Muscle of leg (tissue), 3 donors: ENCODE measurements at regions not wholly inside any gene's neighbourhood (a gene's known extent, or its start where the extent isn't known, plus 50 kb on each side); places are given as distances from the start of the nearest gene placed in this dataset.

Source experiments
- DNase-seq: peaks from one replicate; pipeline ENCODE4 v3.0.0; 2013
- H3K27ac ChIP-seq: one replicate; pipeline ENCODE4 v1.5.1; 2013; ENCODE audit warnings: mild to moderate bottlenecking, low read length, control low read depth
- H3K27me3 ChIP-seq: one replicate; pipeline ENCODE4 v1.6.1; 2013; ENCODE audit warnings: low read length; ENCODE audit not compliant: control insufficient read depth, insufficient read depth
- H3K36me3 ChIP-seq: one replicate; pipeline ENCODE4 v1.6.1; 2013; ENCODE audit warnings: low read length; ENCODE audit not compliant: control insufficient read depth, insufficient read depth
- H3K4me1 ChIP-seq: one replicate; pipeline ENCODE4 v1.6.1; 2013; ENCODE audit warnings: low read length; ENCODE audit not compliant: control insufficient read depth, insufficient read depth
- H3K4me3 ChIP-seq: one replicate; pipeline ENCODE4 v1.5.1; 2013; ENCODE audit warnings: low read length, control low read depth
- H3K9me3 ChIP-seq: replicated peaks from 2 replicates; pipeline ENCODE4 v1.6.1; 2013; ENCODE audit warnings: low read depth, low read length; ENCODE audit not compliant: control insufficient read depth
- WGBS: methylation state at CpG from one replicate; pipeline ENCODE4 v1.1.5; 2013; ENCODE audit warnings: missing lambda C conversion rate; ENCODE audit not compliant: insufficient coverage; 5-methylcytosine and 5-hydroxymethylcytosine counted together

DNA sequence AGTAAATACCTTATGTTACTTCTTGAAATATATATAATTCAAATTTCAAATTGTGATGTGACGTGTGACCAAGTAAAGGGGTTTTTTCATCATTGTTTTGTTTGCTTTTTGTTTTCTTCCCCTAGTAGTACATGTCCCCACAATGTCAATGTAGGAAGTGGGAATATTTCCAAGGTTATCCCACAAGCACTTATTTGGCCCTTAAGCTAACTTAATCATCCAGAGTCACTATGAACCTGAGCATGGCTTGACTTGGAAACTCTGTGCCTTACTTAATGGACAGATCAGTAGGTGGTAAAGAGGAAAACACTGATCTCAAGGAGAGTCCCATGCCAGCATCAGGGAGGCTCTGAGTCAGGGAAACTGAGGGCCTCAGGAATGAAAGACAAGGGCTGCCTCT is 569.3 kb upstream of the IGFBP3 start:
- DNase-seq: no peak
- no peaks in the 10 kb centered on the region for H3K27me3 ChIP-seq
- H3K27ac ChIP-seq: no peak overlapping the region
- no peaks in the 10 kb centered on the region for H3K9me3 ChIP-seq
- no peak overlapping the region for H3K4me3 ChIP-seq
- no peaks in the 10 kb centered on the region for H3K36me3 ChIP-seq
- WGBS: no CpG with 5 or more reads among the region's 1 CpG
- no peaks in the 10 kb centered on the region for H3K4me1 ChIP-seq

DNA sequence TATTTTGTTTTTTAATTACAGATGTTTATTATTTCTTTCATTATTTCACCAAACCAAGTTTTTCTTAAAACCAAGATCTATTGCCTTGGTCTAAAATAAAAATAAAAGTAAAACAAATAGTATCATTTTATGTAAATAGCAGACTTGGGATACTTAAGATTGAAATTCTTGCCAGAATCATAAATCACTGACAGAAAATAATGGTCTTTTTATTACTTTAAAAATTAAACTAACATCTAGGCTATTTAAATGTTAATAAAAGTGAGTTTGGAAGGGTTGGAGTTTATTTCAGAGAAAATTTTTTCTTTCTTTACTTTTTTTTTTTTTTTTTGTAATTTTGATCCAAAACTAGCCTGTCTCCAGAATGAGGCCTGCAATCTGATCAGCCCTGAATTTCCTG is 568.0 kb upstream of the IGFBP3 start:
- Histone ChIP-seq H3K4me3 (no peak overlapping the region), H3K36me3 (no peaks in the 10 kb centered on the region), H3K9me3 (no peaks in the 10 kb centered on the region), H3K27ac (no peak overlapping the region), H3K27me3 (no peaks in the 10 kb centered on the region), H3K4me1 (no peaks in the 10 kb centered on the region)
- DNase-seq: peak; percentile 44

DNA sequence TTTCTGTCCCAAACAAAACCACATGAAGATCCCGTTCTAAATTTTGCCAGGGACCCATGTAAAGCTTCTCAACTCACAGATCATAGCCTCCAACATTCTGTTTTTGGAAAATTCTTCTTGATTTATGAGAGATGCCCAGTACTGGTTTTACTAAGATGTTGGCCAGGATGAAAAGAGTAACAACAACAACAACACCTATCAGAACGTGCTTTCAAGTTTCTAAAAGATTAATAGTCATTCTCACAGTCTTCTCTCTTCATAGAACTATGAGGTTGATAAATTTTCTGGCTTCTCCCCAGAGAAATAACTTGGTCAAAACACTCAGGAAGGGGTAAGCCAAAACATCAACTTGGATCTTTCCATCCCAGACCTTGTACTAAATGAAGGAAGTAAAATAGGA is 567.5 kb upstream of the IGFBP3 start:
- no peak overlapping the region for H3K4me3 ChIP-seq

DNA sequence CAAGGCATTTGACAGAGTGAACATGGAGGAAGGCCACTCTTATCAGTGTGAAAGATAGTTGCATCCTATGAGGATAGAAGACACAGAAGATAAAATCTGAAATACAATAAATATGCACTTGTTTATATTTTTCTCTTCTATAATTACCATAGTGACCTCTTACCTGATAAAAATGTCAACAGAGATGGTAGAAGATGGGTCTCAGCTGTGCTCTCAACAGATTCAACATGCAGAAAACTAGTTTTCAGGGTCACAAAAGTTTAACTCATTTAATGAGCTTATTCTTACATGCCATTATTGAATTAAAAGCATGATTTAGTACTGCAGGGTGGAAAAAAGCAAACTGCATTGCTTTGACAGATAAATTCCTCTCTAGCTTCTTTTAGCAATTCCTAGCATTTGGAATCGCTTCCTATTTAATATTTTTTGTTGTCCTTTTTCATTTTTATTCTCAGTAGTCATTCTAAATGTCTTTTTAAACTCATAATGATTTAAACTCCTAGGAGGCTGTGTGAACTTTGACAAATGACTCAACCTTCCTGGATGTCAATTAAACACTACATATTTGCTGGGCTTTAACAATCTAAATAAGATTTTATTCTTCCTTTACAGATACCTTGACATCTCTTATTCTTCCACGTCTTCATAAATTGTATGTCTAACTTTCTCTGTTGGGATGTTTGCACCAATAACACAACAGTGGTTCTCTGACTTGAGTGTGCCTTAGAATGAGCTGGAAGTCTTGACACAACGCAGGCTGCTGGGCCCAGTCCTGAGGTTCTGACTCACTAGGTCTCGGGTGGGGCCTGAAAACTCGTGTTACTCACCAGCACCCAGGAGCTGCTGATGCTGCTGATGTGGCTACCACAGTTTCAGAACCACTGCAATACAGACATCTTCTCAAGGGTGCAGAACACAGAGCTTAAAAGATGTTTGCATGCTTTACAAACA is 565.5 kb upstream of the IGFBP3 start:
- no peaks in the 10 kb centered on the region for H3K4me1 ChIP-seq
- no peaks in the 10 kb centered on the region for H3K27me3 ChIP-seq
- no peaks in the 10 kb centered on the region for H3K9me3 ChIP-seq
- no peak for DNase-seq
- no peak overlapping the region for H3K27ac ChIP-seq
- no peaks in the 10 kb centered on the region for H3K36me3 ChIP-seq
- 63% methylated on average over 3 of the region's 5 CpGs for WGBS
- no peak overlapping the region for H3K4me3 ChIP-seq

More for the DNA sequence above, 567.5 kb upstream of the IGFBP3 start:
- DNase-seq: peak; percentile 29
- Histone ChIP-seq H3K4me1 (no peaks in the 10 kb centered on the region), H3K27me3 (no peaks in the 10 kb centered on the region), H3K36me3 (no peaks in the 10 kb centered on the region), H3K27ac (no peak overlapping the region), H3K9me3 (no peaks in the 10 kb centered on the region)
- no CpG with 5 or more reads among the region's 2 CpGs for WGBS

DNA sequence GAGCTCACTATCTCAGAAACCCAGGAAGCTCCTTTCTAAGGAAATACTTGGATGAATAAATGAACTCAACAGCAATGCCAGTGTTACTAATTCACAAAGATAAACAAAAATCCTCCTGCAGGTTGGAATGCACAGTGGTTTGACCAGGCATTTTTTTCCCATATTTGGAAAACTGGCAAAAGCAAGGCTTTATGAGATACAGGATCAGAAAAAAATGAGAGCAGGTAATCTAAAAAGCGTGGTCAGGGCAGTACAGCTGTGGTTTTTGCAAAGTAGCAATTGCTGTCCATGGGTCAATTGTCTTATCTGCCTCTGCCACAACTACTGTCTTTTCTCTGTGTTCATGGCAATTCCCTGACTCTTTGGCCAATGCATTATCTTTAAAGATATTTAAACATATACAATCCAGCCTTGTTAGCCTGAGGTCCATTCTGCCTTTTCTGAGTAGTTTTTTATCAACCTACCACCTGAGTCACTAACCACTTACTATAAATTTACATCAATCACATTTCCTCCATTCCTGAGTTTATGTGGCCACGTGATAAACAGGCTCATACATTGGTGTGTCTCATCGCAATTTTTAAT is 564.5 kb upstream of the IGFBP3 start:
- Histone ChIP-seq H3K27ac (no peak overlapping the region), H3K36me3 (no peaks in the 10 kb centered on the region), H3K4me1 (no peaks in the 10 kb centered on the region), H3K4me3 (no peak overlapping the region), H3K27me3 (no peaks in the 10 kb centered on the region), H3K9me3 (no peaks in the 10 kb centered on the region)
- DNase-seq: no peak
- 100% methylated on average over 1 of the region's 3 CpGs for WGBS

GRCh38 chr7:46484906-46485305 is 563.8 kb upstream of the IGFBP3 start:
- Histone ChIP-seq H3K36me3 (no peaks in the 10 kb centered on the region), H3K27me3 (no peaks in the 10 kb centered on the region), H3K9me3 (no peaks in the 10 kb centered on the region), H3K27ac (no peak overlapping the region), H3K4me3 (no peak overlapping the region), H3K4me1 (no peaks in the 10 kb centered on the region)
- 94% methylated on average over 2 of the region's 3 CpGs for WGBS
- DNase-seq: no peak

DNA sequence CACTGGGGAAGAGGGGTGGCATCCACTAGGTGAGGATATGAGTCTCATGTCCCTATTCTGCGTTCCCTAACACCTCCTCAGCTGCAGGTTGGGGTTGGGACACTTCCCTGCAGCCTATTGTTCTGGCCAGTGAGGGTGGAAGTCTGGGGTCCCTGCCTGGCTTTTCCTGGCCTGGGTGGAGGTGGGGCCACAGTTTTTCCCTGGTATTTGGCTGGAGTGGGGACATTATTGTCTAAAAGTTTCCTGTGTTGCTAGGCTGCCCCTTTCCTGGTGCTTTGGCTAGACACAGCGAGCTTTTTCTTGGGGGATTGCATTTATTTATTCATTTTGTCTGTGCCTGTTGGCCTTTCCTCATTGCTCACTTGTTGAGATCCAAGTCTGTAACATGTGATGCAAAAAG is 559.5 kb upstream of the IGFBP3 start:
- no peak overlapping the region for H3K4me3 ChIP-seq
- no peaks in the 10 kb centered on the region for H3K4me1 ChIP-seq
- no peaks in the 10 kb centered on the region for H3K36me3 ChIP-seq
- no peaks in the 10 kb centered on the region for H3K9me3 ChIP-seq
- WGBS: 83% methylated on average over 1 of the region's 2 CpGs
- no peak for DNase-seq
- no peak overlapping the region for H3K27ac ChIP-seq
- H3K27me3 ChIP-seq: no peaks in the 10 kb centered on the region

GRCh38 chr7:46479680-46480079 is 558.6 kb upstream of the IGFBP3 start:
- H3K36me3 ChIP-seq: no peaks in the 10 kb centered on the region
- WGBS: 100% methylated on average over 3 of the region's 4 CpGs
- no peak for DNase-seq
- no peaks in the 10 kb centered on the region for H3K9me3 ChIP-seq
- no peak overlapping the region for H3K4me3 ChIP-seq
- H3K27ac ChIP-seq: no peak overlapping the region
- H3K4me1 ChIP-seq: no peaks in the 10 kb centered on the region
- no peaks in the 10 kb centered on the region for H3K27me3 ChIP-seq

GRCh38 chr7:46478046-46478445 is 557.0 kb upstream of the IGFBP3 start:
- no peak for DNase-seq
- no peak overlapping the region for H3K27ac ChIP-seq
- H3K36me3 ChIP-seq: no peaks in the 10 kb centered on the region
- no peaks in the 10 kb centered on the region for H3K27me3 ChIP-seq
- H3K4me3 ChIP-seq: no peak overlapping the region
- H3K4me1 ChIP-seq: no peaks in the 10 kb centered on the region
- no peaks in the 10 kb centered on the region for H3K9me3 ChIP-seq
- no CpG with 5 or more reads among the region's 1 CpG for WGBS

- 60% methylated on average over 1 of the region's 6 CpGs for WGBS
- no peak overlapping the region for H3K27ac ChIP-seq
- H3K9me3 ChIP-seq: peaks cover 70% of the 10 kb centered on the region
- H3K27me3 ChIP-seq: no peaks in the 10 kb centered on the region
- no peaks in the 10 kb centered on the region for H3K36me3 ChIP-seq
- H3K4me3 ChIP-seq: no peak overlapping the region
- no peak for DNase-seq
- no peaks in the 10 kb centered on the region for H3K4me1 ChIP-seq
Measured at GRCh38 chr7:46468753-46469356, 547.8 kb upstream of the IGFBP3 start.
